SK-N-SH treated with all-trans-retinoic acid at 6 μM for 48 hours (cell line): ENCODE measurements at regions not wholly inside any gene's neighbourhood (a gene's known extent, or its start where the extent isn't known, plus 50 kb on each side); places are given as distances from the start of the nearest gene placed in this dataset.

Source experiments
- ATAC-seq: fragments of 200-7000 bp; cut with Tn5 transposase; 3 replicates; pipeline ENCODE4 v1.9.1; 2020; ENCODE audit warnings: mild to moderate bottlenecking, moderate library complexity
- ARNTL ChIP-seq: fragments of 450-650 bp; formaldehyde crosslinking; IDR thresholded peaks from 2 replicates; pipeline ENCODE4 v1.5.0; 2020; ENCODE audit warnings: low read depth, mild to moderate bottlenecking, moderate library complexity, borderline replicate concordance
- BACH2 ChIP-seq: fragments of 250-450 bp; sonication (Bioruptor Pico); IDR thresholded peaks from 2 replicates; pipeline ENCODE4 v1.9.0; 2021; ENCODE audit warnings: mild to moderate bottlenecking, borderline replicate concordance
- CSDC2 ChIP-seq: fragments of 250-450 bp; sonication (Bioruptor Pico); IDR thresholded peaks from 2 replicates; pipeline ENCODE4 v1.5.0; 2020; ENCODE audit warnings: mild to moderate bottlenecking, moderate library complexity
- ESRRG ChIP-seq: fragments of 250-450 bp; sonication (Bioruptor Pico); IDR thresholded peaks from 2 replicates; pipeline ENCODE4 v1.6.1; 2021; ENCODE audit warnings: mild to moderate bottlenecking
- GLIS3 ChIP-seq: fragments of 250-450 bp; sonication (Bioruptor Pico); IDR thresholded peaks from 2 replicates; pipeline ENCODE4 v1.5.0; 2020; ENCODE audit warnings: mild to moderate bottlenecking, moderate library complexity
- ISL1 ChIP-seq: fragments of 250-450 bp; sonication (Bioruptor Pico); IDR thresholded peaks from 2 replicates; pipeline ENCODE4 v2.1.2; 2022; ENCODE audit warnings: mild to moderate bottlenecking, moderate library complexity
- OSR1 ChIP-seq: fragments of 250-450 bp; sonication (Bioruptor Pico); IDR thresholded peaks from 2 replicates; pipeline ENCODE4 v1.8.0; 2022; ENCODE audit warnings: moderate library complexity, mild to moderate bottlenecking, inconsistent platforms
- PPARA ChIP-seq: fragments of 250-450 bp; sonication (Bioruptor Pico); IDR thresholded peaks from 2 replicates; pipeline ENCODE4 v1.5.0; 2020; ENCODE audit warnings: mild to moderate bottlenecking, borderline replicate concordance
- RARB ChIP-seq: fragments of 250-450 bp; sonication (Bioruptor Pico); IDR thresholded peaks from 2 replicates; pipeline ENCODE4 v1.8.0; 2021; ENCODE audit warnings: mild to moderate bottlenecking, moderate library complexity
- SNAI2 ChIP-seq: fragments of 250-450 bp; sonication (Bioruptor Pico); IDR thresholded peaks from 2 replicates; pipeline ENCODE4 v1.5.0; 2020; ENCODE audit warnings: mild to moderate bottlenecking, moderate library complexity
- TCF4 ChIP-seq: fragments of 250-450 bp; sonication (Bioruptor Pico); IDR thresholded peaks from 2 replicates; pipeline ENCODE4 v1.8.0; 2021; ENCODE audit warnings: mild to moderate bottlenecking, moderate library complexity, borderline replicate concordance
- TOX ChIP-seq: fragments of 250-450 bp; sonication (Bioruptor Pico); IDR thresholded peaks from 2 replicates; pipeline ENCODE4 v1.8.0; 2021; ENCODE audit warnings: mild to moderate bottlenecking, moderate library complexity, borderline replicate concordance
- ZC3H10 ChIP-seq: fragments of 250-450 bp; sonication (Bioruptor Pico); IDR thresholded peaks from 2 replicates; pipeline ENCODE4 v1.5.1; 2021; ENCODE audit warnings: mild to moderate bottlenecking, moderate library complexity
- ZFP3 ChIP-seq: fragments of 250-450 bp; sonication (Bioruptor Pico); IDR thresholded peaks from 2 replicates; pipeline ENCODE4 v1.5.0; 2020; ENCODE audit warnings: mild to moderate bottlenecking, moderate library complexity
- ZFP30 ChIP-seq: fragments of 450-650 bp; formaldehyde crosslinking; IDR thresholded peaks from 2 replicates; pipeline ENCODE4 v1.5.0; 2022; ENCODE audit warnings: mild to moderate bottlenecking, moderate library complexity
- ZNF565 ChIP-seq: fragments of 450-650 bp; formaldehyde crosslinking; conservative IDR thresholded peaks from 2 replicates; pipeline ENCODE4 v1.5.0; 2020; ENCODE audit warnings: low read depth, mild to moderate bottlenecking, moderate library complexity
- ZNF70 ChIP-seq: fragments of 450-650 bp; formaldehyde crosslinking; IDR thresholded peaks from 2 replicates; pipeline ENCODE4 v1.5.0; 2020; ENCODE audit warnings: mild to moderate bottlenecking, moderate library complexity
- ZNF8 ChIP-seq: fragments of 450-650 bp; formaldehyde crosslinking; IDR thresholded peaks from 2 replicates; pipeline ENCODE4 v1.5.0; 2020; ENCODE audit warnings: mild to moderate bottlenecking, moderate library complexity
- TF ChIP-seq, protein P1 (sequence below): fragments of 250-450 bp; sonication (Bioruptor Pico); IDR thresholded peaks from 2 replicates; pipeline ENCODE4 v1.5.1; 2021; ENCODE audit warnings: mild to moderate bottlenecking, moderate library complexity
- TF ChIP-seq, protein P2 (sequence below): fragments of 250-450 bp; sonication (Bioruptor Pico); IDR thresholded peaks from 2 replicates; pipeline ENCODE4 v1.8.0; 2021; ENCODE audit warnings: low read depth, mild to moderate bottlenecking, moderate library complexity, borderline replicate concordance
- TF ChIP-seq, protein P3 (sequence below): fragments of 250-450 bp; sonication (Bioruptor Pico); IDR thresholded peaks from 2 replicates; pipeline ENCODE4 v1.8.0; 2020; ENCODE audit warnings: mild to moderate bottlenecking, moderate library complexity, borderline replicate concordance
- TF ChIP-seq, protein P4 (sequence below): fragments of 250-450 bp; sonication (Bioruptor Pico); IDR thresholded peaks from 2 replicates; pipeline ENCODE4 v1.5.1; 2020; ENCODE audit warnings: low read depth, mild to moderate bottlenecking, moderate library complexity
- TF ChIP-seq, protein P5 (sequence below): fragments of 250-450 bp; sonication (Bioruptor Pico); IDR thresholded peaks from 2 replicates; pipeline ENCODE4 v1.5.0; 2020; ENCODE audit warnings: mild to moderate bottlenecking, moderate library complexity

DNA sequence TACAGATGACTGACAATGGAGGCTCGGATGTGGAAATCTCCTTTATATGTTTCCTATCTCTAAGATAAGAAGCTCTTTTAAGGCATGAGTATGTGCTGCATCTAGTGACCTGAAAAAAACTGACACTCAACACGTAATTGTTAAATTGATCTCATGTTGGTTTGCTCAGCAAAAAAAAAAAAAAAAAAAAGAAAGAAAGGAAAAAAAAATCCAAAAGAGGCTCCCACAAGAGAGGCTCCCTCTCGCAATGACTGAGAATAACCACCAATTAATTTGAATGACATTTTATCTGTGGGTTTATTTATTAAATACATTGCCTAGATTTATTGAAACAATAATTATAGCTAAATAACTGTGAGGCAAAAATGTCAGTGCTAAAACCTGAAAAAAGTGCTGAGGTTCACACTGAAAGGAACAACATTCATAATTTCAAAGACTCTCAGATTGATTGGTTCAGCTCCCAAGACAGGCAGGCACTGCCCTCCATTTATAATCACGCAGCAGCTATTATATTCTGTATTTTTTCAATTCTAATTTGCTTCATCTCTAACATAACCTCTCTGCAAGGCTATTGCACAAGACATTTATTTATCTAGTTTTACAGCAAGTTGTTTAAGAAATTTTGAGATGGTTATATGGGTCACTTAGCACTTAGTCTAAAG is 184.5 kb upstream of the TMPRSS15 start (continued):
- TF ChIP-seq CSDC2 (CRISPR knock-in tag) (no peak), TCF4 (CRISPR knock-in tag) (no peak), BACH2 (CRISPR knock-in tag) (no peak), ZNF70 (CRISPR knock-in tag) (no peak), PPARA (no peak), ISL1 (CRISPR knock-in tag) (no peak), SNAI2 (CRISPR knock-in tag) (no peak)
- TF ChIP-seq, protein P1, sequence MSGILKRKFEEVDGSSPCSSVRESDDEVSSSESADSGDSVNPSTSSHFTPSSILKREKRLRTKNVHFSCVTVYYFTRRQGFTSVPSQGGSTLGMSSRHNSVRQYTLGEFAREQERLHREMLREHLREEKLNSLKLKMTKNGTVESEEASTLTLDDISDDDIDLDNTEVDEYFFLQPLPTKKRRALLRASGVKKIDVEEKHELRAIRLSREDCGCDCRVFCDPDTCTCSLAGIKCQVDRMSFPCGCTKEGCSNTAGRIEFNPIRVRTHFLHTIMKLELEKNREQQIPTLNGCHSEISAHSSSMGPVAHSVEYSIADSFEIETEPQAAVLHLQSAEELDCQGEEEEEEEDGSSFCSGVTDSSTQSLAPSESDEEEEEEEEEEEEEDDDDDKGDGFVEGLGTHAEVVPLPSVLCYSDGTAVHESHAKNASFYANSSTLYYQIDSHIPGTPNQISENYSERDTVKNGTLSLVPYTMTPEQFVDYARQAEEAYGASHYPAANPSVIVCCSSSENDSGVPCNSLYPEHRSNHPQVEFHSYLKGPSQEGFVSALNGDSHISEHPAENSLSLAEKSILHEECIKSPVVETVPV = no peak

DNA sequence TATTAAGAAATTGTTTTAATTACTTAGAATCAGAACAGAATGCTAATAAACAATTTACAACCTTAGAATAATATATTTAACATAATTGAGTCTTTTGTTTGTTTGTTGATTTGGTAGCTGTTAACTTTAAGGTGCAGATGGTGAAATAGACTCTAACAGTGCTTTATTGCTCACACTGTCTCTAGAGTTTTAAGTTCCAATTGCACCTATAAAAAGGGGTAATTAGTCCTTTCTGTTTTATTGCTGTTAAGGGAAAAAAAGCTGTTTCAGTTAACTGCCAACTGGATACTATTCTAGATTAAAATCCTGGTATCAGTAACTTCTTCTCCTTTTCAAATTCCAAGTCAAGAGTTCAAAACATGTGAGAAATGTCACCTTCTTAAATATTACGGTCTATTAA is 197.6 kb upstream of the TMPRSS15 start:
- TF ChIP-seq ZNF565 (CRISPR knock-in tag) (no peak), ESRRG (CRISPR knock-in tag) (no peak), ZC3H10 (CRISPR knock-in tag) (no peak), GLIS3 (CRISPR knock-in tag) (no peak), ZFP3 (CRISPR knock-in tag) (no peak), ZNF8 (CRISPR knock-in tag) (no peak), TCF4 (CRISPR knock-in tag) (no peak), ZNF70 (CRISPR knock-in tag) (no peak), SNAI2 (CRISPR knock-in tag) (no peak), CSDC2 (CRISPR knock-in tag) (no peak), OSR1 (no peak), TOX (no peak), BACH2 (CRISPR knock-in tag) (no peak), ISL1 (CRISPR knock-in tag) (no peak)
- TF ChIP-seq, protein P2, sequence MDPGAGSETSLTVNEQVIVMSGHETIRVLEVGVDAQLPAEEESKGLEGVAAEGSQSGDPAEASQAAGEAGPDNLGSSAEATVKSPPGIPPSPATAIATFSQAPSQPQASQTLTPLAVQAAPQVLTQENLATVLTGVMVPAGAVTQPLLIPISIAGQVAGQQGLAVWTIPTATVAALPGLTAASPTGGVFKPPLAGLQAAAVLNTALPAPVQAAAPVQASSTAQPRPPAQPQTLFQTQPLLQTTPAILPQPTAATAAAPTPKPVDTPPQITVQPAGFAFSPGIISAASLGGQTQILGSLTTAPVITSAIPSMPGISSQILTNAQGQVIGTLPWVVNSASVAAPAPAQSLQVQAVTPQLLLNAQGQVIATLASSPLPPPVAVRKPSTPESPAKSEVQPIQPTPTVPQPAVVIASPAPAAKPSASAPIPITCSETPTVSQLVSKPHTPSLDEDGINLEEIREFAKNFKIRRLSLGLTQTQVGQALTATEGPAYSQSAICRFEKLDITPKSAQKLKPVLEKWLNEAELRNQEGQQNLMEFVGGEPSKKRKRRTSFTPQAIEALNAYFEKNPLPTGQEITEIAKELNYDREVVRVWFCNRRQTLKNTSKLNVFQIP (CRISPR knock-in tag) = no peak
- TF ChIP-seq, protein P3, sequence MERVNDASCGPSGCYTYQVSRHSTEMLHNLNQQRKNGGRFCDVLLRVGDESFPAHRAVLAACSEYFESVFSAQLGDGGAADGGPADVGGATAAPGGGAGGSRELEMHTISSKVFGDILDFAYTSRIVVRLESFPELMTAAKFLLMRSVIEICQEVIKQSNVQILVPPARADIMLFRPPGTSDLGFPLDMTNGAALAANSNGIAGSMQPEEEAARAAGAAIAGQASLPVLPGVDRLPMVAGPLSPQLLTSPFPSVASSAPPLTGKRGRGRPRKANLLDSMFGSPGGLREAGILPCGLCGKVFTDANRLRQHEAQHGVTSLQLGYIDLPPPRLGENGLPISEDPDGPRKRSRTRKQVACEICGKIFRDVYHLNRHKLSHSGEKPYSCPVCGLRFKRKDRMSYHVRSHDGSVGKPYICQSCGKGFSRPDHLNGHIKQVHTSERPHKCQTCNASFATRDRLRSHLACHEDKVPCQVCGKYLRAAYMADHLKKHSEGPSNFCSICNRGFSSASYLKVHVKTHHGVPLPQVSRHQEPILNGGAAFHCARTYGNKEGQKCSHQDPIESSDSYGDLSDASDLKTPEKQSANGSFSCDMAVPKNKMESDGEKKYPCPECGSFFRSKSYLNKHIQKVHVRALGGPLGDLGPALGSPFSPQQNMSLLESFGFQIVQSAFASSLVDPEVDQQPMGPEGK = no peak
- TF ChIP-seq, protein P4, sequence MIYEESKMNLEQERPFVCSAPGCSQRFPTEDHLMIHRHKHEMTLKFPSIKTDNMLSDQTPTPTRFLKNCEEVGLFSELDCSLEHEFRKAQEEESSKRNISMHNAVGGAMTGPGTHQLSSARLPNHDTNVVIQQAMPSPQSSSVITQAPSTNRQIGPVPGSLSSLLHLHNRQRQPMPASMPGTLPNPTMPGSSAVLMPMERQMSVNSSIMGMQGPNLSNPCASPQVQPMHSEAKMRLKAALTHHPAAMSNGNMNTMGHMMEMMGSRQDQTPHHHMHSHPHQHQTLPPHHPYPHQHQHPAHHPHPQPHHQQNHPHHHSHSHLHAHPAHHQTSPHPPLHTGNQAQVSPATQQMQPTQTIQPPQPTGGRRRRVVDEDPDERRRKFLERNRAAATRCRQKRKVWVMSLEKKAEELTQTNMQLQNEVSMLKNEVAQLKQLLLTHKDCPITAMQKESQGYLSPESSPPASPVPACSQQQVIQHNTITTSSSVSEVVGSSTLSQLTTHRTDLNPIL (CRISPR knock-in tag) = no peak
- ATAC-seq = no peak

DNA sequence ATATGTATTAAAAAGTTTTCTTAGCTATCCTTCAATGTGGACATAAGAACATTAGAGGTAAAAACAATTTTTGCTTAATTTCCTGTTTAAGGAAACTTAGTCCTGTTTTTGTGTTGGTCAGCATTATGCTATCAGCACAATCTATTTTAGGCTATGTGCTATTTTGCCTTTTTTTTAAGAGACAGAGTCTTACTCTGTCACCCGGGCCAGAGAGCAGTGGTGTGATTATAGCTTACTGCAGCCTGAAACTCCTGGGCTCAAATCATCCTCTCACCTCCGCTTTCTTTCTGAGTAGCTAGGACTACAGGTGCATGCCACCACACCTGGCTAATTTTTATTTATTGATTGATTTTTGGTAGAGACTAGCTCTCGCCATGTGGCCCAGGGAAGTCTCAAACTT is 199.1 kb upstream of the TMPRSS15 start:
- no peak for ATAC-seq
- TF ChIP-seq TOX = no peak
- TF ChIP-seq RARB = no peak
- TF ChIP-seq, protein P1 = no peak
- TF ChIP-seq, protein P3 = no peak
- TF ChIP-seq ZNF565 (CRISPR knock-in tag) = no peak
- no peak for TF ChIP-seq TCF4 (CRISPR knock-in tag)
- TF ChIP-seq, protein P5, sequence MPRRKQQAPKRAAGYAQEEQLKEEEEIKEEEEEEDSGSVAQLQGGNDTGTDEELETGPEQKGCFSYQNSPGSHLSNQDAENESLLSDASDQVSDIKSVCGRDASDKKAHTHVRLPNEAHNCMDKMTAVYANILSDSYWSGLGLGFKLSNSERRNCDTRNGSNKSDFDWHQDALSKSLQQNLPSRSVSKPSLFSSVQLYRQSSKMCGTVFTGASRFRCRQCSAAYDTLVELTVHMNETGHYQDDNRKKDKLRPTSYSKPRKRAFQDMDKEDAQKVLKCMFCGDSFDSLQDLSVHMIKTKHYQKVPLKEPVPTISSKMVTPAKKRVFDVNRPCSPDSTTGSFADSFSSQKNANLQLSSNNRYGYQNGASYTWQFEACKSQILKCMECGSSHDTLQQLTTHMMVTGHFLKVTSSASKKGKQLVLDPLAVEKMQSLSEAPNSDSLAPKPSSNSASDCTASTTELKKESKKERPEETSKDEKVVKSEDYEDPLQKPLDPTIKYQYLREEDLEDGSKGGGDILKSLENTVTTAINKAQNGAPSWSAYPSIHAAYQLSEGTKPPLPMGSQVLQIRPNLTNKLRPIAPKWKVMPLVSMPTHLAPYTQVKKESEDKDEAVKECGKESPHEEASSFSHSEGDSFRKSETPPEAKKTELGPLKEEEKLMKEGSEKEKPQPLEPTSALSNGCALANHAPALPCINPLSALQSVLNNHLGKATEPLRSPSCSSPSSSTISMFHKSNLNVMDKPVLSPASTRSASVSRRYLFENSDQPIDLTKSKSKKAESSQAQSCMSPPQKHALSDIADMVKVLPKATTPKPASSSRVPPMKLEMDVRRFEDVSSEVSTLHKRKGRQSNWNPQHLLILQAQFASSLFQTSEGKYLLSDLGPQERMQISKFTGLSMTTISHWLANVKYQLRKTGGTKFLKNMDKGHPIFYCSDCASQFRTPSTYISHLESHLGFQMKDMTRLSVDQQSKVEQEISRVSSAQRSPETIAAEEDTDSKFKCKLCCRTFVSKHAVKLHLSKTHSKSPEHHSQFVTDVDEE (CRISPR knock-in tag) = no peak
- TF ChIP-seq ESRRG (CRISPR knock-in tag) = no peak
- TF ChIP-seq ZNF70 (CRISPR knock-in tag) = no peak
- TF ChIP-seq ARNTL (CRISPR knock-in tag) = no peak
- TF ChIP-seq OSR1 = no peak
- TF ChIP-seq ZFP30 (CRISPR knock-in tag) = no peak
- TF ChIP-seq SNAI2 (CRISPR knock-in tag) = no peak
- no peak for TF ChIP-seq ZFP3 (CRISPR knock-in tag)
- no peak for TF ChIP-seq CSDC2 (CRISPR knock-in tag)
- TF ChIP-seq BACH2 (CRISPR knock-in tag) = no peak
